Esophagus muscularis mucosa (tissue), 4 donors: ENCODE measurements at regions not wholly inside any gene's neighbourhood (a gene's known extent, or its start where the extent isn't known, plus 50 kb on each side); places are given as distances from the start of the nearest gene placed in this dataset.

Experiments
- DNase-seq: peaks from one replicate; pipeline ENCODE4 v3.0.0-alpha.2; 2017; ENCODE audit errors: extremely low spot score
- H3K27ac ChIP-seq, 4 donors: fragments of 200-600 bp; sonication (generic); replicated peaks in 1 of 4; 1 replicate in 3 of 4; 2 replicates in 1 of 4; pipeline ENCODE4 v1.5.1; 2016 to 2019; ENCODE audit warnings: mild to moderate bottlenecking in 1 of 4
- H3K27me3 ChIP-seq, 4 donors: fragments of 200-600 bp; sonication (generic); one replicate each; pipeline versions ENCODE4 v1.5.1 to v1.6.0; 2016 to 2019
- H3K36me3 ChIP-seq, 4 donors: fragments of 200-600 bp; sonication (generic); one replicate each; pipeline ENCODE4 v1.5.1; 2016 to 2019
- H3K4me1 ChIP-seq, 4 donors: fragments of 200-600 bp; sonication (generic); one replicate each; pipeline ENCODE4 v1.5.1; 2016 to 2019
- H3K4me3 ChIP-seq, 4 donors: fragments of 200-600 bp; sonication (generic); 1 replicate in 2 of 4; 2 replicates in 2 of 4; pipeline ENCODE4 v1.5.1; 2016 to 2019; ENCODE audit warnings: mild to moderate bottlenecking in 4 of 4, moderate library complexity in 1 of 4
- H3K9me3 ChIP-seq, 4 donors: fragments of 200-600 bp; sonication (generic); 1 replicate in 3 of 4; 2 replicates in 1 of 4; pipeline ENCODE4 v1.5.1; 2016 to 2019
- CTCF ChIP-seq, 3 experiments: fragments of 200-600 bp in 2 of 3; fragments of 450-650 bp in 1 of 3; sonication (generic) in 2 of 3; IDR thresholded peaks; one replicate each; pipeline ENCODE4 v1.5.1; 2017 to 2019; ENCODE audit warnings: antibody characterized with exemption in 3 of 3, mild to moderate bottlenecking in 2 of 3, moderate library complexity in 1 of 3
- EP300 ChIP-seq: sonication (generic); formaldehyde crosslinking; IDR thresholded peaks from one replicate; pipeline ENCODE4 v1.6.1; 2017; ENCODE audit warnings: antibody characterized with exemption
- POLR2A ChIP-seq: fragments of 450-650 bp; IDR thresholded peaks from one replicate; pipeline ENCODE4 v1.6.1; 2017; ENCODE audit warnings: antibody characterized with exemption, moderate library complexity, mild to moderate bottlenecking, low read depth
- POLR2AphosphoS5 ChIP-seq, 2 donors: sonication (generic); formaldehyde crosslinking; IDR thresholded peaks; one replicate each; pipeline ENCODE4 v1.6.1; 2017; ENCODE audit warnings: antibody characterized with exemption in 2 of 2
- WGBS: methylation state at CpG from one replicate; pipeline ENCODE4 v1.1.5; 2018; 5-methylcytosine and 5-hydroxymethylcytosine counted together
- intact Hi-C: fragments of 100-400 bp; cut with DNase I; formaldehyde crosslinking; loops from one replicate; pipeline ENCODE4 v1.15.1; 2023

- no peaks in the 10 kb centered on the region for H3K4me1 ChIP-seq
- no peaks in the 10 kb centered on the region for H3K9me3 ChIP-seq
- intact Hi-C loops = no loop called here
- TF ChIP-seq POLR2A (no peak), EP300 (no peak), POLR2AphosphoS5 (IDR thresholded peaks at IDR 0.05) (no peak), CTCF (IDR thresholded peaks at IDR 0.05) (no peak)
- H3K4me3 ChIP-seq = no peak overlapping the region
- H3K27me3 ChIP-seq = no peaks in the 10 kb centered on the region
- DNase-seq = no peak
- H3K27ac ChIP-seq = no peak overlapping the region
- WGBS = 90% methylated on average over 6 of the region's 6 CpGs
- H3K36me3 ChIP-seq = no peaks in the 10 kb centered on the region
Measured at GRCh38 chr3:144129536-144130214, 158.1 kb downstream of the DIPK2A start.

DNA sequence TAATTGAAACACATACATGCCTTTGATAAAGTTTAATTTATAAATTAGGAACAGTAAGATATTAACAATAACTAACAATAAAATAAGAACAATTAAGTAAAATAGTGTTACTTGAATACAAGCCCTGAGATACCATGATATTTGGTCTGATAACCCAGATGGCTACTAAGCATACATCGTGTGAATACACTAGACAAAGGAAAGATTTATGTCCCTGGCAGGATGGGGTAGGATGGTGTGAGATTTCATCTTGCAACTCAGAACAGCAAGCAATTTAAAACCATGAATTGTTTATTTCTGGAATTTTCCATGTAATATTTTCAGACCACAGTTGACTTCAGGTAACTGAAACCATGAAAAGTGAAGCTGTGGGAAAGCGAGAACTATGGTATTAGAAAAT, 169.5 kb downstream of the DIPK2A start:
- Histone ChIP-seq H3K9me3 (no peaks in the 10 kb centered on the region), H3K36me3 (no peaks in the 10 kb centered on the region), H3K4me3 (no peak overlapping the region), H3K27ac (no peak overlapping the region), H3K27me3 (no peaks in the 10 kb centered on the region), H3K4me1 (peaks cover 3 to 19% (median 16%) of the 10 kb centered on the region in 4 donors)
- no peak for DNase-seq
- intact Hi-C loops = no loop called here
- no peak for TF ChIP-seq POLR2A
- no peak for TF ChIP-seq EP300
- no peak for TF ChIP-seq CTCF (IDR thresholded peaks at IDR 0.05)
- TF ChIP-seq POLR2AphosphoS5 (IDR thresholded peaks at IDR 0.05) = no peak
- 84% methylated on average over 2 of the region's 2 CpGs for WGBS

GRCh38 chr3:144141496-144141895, 169.9 kb downstream of the DIPK2A start:
- intact Hi-C loops = no loop called here
- H3K9me3 ChIP-seq = no peaks in the 10 kb centered on the region
- H3K27ac ChIP-seq = peak overlapping the region in 1 of 4 donors; percentile 38
- H3K36me3 ChIP-seq = no peaks in the 10 kb centered on the region
- no peaks in the 10 kb centered on the region for H3K27me3 ChIP-seq
- H3K4me3 ChIP-seq = no peak overlapping the region
- TF ChIP-seq EP300 (no peak), POLR2AphosphoS5 (IDR thresholded peaks at IDR 0.05) (no peak), POLR2A (no peak), CTCF (IDR thresholded peaks at IDR 0.05) (no peak)
- no peak for DNase-seq
- WGBS = 86% methylated on average over 1 of the region's 1 CpG
- H3K4me1 ChIP-seq = peaks cover 3 to 19% (median 16%) of the 10 kb centered on the region in 4 donors

DNA sequence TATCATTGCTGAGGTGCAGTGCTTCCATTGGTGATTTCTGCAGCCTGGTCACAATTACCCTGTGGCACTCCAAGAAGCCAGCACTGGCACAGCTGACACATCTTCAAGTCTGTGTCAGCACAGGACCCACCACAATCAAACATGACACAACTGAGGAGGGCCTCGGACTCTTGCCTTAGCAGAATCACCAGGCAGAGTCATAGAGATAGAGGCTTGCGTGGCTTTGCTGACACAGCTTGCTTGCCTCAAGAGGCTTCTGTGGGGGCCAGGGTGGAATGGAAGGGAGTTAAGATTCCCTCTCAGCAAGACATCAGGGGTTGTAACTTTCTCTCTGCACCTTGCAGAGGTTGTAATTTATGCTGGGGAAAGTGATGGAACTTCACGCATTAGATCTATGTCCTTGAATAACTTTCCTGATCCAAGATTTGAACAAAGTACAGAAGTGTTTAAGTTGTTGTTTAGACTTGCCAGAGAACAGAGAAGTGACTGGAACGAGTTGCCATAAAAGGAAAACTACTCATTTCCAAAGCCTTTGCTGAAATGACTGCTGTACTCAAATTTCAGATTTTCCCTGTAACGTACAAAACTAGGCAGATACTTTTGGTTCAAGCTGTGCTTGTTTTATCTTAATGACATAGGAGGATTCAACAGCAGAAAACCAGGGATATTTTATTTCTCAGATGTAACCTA, 170.7 kb downstream of the DIPK2A start:
- DNase-seq = no peak
- Histone ChIP-seq H3K36me3 (no peaks in the 10 kb centered on the region), H3K4me3 (peak overlapping the region in 1 of 4 donors; percentile 13), H3K27me3 (no peaks in the 10 kb centered on the region), H3K4me1 (peaks cover 3 to 19% (median 16%) of the 10 kb centered on the region in 4 donors), H3K9me3 (no peaks in the 10 kb centered on the region), H3K27ac (peak overlapping the region; percentile 21 to 45 (median 32))
- intact Hi-C loops = no loop called here
- no peak for TF ChIP-seq POLR2A
- 37% methylated on average over 4 of the region's 5 CpGs for WGBS

GRCh38 chr3:144148356-144148755, 176.7 kb downstream of the DIPK2A start:
- H3K9me3 ChIP-seq = no peaks in the 10 kb centered on the region
- 92% methylated on average over 2 of the region's 2 CpGs for WGBS
- DNase-seq = no peak

More at GRCh38 chr3:144148356-144148755, 176.7 kb downstream of the DIPK2A start:
- H3K4me3 ChIP-seq = no peak overlapping the region
- no peak for TF ChIP-seq EP300
- H3K4me1 ChIP-seq = peaks cover 0 to 43% (median 8%) of the 10 kb centered on the region in 4 donors
- no peak overlapping the region for H3K27ac ChIP-seq
- H3K27me3 ChIP-seq = no peaks in the 10 kb centered on the region
- intact Hi-C loops = no loop called here
- H3K36me3 ChIP-seq = no peaks in the 10 kb centered on the region
